ENCODE measurements at regions not wholly inside any gene's neighbourhood (a gene's known extent, or its start where the extent isn't known, plus 50 kb on each side); places are given as distances from the start of the nearest gene placed in this dataset.

DNA sequence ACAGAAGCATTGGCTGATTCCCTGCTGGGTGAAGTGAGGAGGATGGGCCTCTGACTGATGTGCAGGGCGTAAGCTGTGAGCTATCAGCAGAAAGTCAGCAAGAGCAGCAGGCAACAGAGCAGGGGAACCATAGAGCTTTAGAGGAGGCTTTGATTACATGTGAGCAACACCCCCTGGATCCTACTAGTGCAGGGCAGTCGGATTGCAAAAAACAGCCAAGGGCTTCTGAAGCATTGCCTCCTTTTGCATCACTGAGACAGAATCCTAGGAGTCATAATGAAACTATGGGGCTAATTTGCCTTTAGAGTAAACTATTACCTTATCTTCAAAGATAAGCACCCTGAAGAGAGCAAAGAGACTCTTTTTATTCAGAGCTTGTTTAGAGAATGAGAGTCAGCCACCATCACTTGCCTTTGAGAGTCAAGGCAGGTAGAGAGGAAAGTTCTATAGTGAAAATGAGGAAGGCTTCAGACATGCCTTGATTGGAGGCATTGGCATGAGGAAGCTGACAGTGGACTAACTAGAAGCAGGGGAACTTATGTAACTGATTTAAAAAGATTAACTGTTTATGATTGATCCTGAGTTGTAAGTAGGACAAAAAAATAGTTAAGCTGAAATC, 420.3 kb downstream of the PDHA2 start:
- DNase-seq (ENCODE audit: low read depth, low spot score) = no peak
- ATAC-seq = 0 out of 3 replicates have a peak, but pooled peaks have one; percentile 29
- BruUV-seq (replicated peaks) = no TSS peak
- no peaks in the 10 kb centered on the region for H3K36me3 ChIP-seq (ENCODE audit: control insufficient read depth in 2 of 2, insufficient read depth in 2 of 2, low read length in 1 of 2)
- ChIA-PET SMC1A (ENCODE audit: uncharacterized antibody, unreplicated experiment) (no interaction called here), RAD21 (ENCODE audit: unreplicated experiment) (no interaction called here), CTCF (no interaction called here), POLR2A (no interaction called here)
- H2AFZ ChIP-seq (ENCODE audit: control insufficient read depth, low read depth, low read length) = no peak overlapping the region
- H3K27me3 ChIP-seq (replicated peaks in 1 of 2; ENCODE audit: control insufficient read depth in 2 of 2, insufficient read depth in 2 of 2, low read length in 1 of 2) = no peaks in the 10 kb centered on the region
- TF ChIP-seq NFYB (IDR thresholded peaks at IDR 0.05; ENCODE audit: insufficient read depth, low read depth, low read length) = no peak
- no peak overlapping the region for H3K9ac ChIP-seq (ENCODE audit: control insufficient read depth, insufficient read depth, low read length)
- H3K9me3 ChIP-seq (replicated peaks; ENCODE audit: control insufficient read depth, insufficient read depth, low read length) = no peaks in the 10 kb centered on the region
- intact Hi-C loops (cut with micrococcal nuclease; ENCODE audit: unreplicated experiment) = no loop called here
- no peaks in the 10 kb centered on the region for H3K4me1 ChIP-seq (ENCODE audit: control insufficient read depth, insufficient read depth, low read length)
- no peak for FAIRE-seq
- H4K20me1 ChIP-seq (ENCODE audit: control insufficient read depth, insufficient read depth) = no peaks in the 10 kb centered on the region
- WGBS (ENCODE audit: insufficient coverage, insufficient replicate concordance, low lambda C conversion rate, missing lambda C conversion rate) = 23% methylated on average over 2 of the region's 2 CpGs
- in situ Hi-C loops (cut with MboI) = no loop called here
- no peak overlapping the region for H3K4me2 ChIP-seq (ENCODE audit: control insufficient read depth, insufficient read depth)
- H3K79me2 ChIP-seq (ENCODE audit: control insufficient read depth, insufficient read depth, low read length) = no peaks in the 10 kb centered on the region
- H3K4me3 ChIP-seq = no peak overlapping the region
- no peak overlapping the region for H3K27ac ChIP-seq (ENCODE audit: control insufficient read depth, insufficient read depth)

DNA sequence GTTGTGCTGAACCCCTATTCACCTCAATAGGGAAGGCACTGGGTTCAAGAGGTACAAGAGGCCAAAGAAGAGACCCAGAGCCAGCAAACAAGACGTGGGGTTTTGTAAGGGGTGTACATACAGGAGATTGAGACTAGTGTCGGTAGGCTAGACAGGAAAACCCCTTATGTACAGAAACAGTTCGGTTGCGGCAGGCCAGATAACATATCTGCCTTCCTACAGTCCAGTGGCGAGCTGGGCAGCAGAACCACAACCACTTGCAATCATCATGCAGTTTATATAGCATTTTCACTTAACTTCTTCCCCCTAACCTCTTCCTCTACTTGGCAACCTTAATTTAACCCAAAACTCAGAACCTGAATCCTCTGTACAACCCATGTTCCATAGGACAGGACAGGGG, 422.2 kb downstream of the PDHA2 start:
- no TSS peak for BruUV-seq (replicated peaks)
- H3K4me1 ChIP-seq (ENCODE audit: control insufficient read depth, insufficient read depth, low read length) = no peaks in the 10 kb centered on the region
- POLR2A ChIA-PET = no interaction called here
- CTCF ChIA-PET = no interaction called here
- no peak overlapping the region for H3K4me2 ChIP-seq (ENCODE audit: control insufficient read depth, insufficient read depth)
- H3K27ac ChIP-seq (ENCODE audit: control insufficient read depth, insufficient read depth) = no peak overlapping the region
- in situ Hi-C loops (cut with MboI) (no loop called here), intact Hi-C loops (cut with micrococcal nuclease; ENCODE audit: unreplicated experiment) (no loop called here)
- WGBS (ENCODE audit: insufficient coverage, insufficient replicate concordance, low lambda C conversion rate, missing lambda C conversion rate) = 18% methylated on average over 5 of the region's 5 CpGs
- TF ChIP-seq CHD1 (IDR thresholded peaks at IDR 0.05; ENCODE audit: low read depth, low read length) = no peak
- no peaks in the 10 kb centered on the region for H4K20me1 ChIP-seq (ENCODE audit: control insufficient read depth, insufficient read depth)
- RAD21 ChIA-PET (ENCODE audit: unreplicated experiment) = no interaction called here
- H2AFZ ChIP-seq (ENCODE audit: control insufficient read depth, low read depth, low read length) = no peak overlapping the region
- no peaks in the 10 kb centered on the region for H3K27me3 ChIP-seq (replicated peaks in 1 of 2; ENCODE audit: control insufficient read depth in 2 of 2, insufficient read depth in 2 of 2, low read length in 1 of 2)
- DNase-seq (ENCODE audit: low read depth, low spot score) (no peak), ATAC-seq (no peak), FAIRE-seq (no peak)
- H3K4me3 ChIP-seq = no peak overlapping the region
- no peaks in the 10 kb centered on the region for H3K36me3 ChIP-seq (ENCODE audit: control insufficient read depth in 2 of 2, insufficient read depth in 2 of 2, low read length in 1 of 2)
- no peak overlapping the region for H3K9ac ChIP-seq (ENCODE audit: control insufficient read depth, insufficient read depth, low read length)
- H3K79me2 ChIP-seq (ENCODE audit: control insufficient read depth, insufficient read depth, low read length) = no peaks in the 10 kb centered on the region
- SMC1A ChIA-PET (ENCODE audit: uncharacterized antibody, unreplicated experiment) = no interaction called here
- H3K9me3 ChIP-seq (replicated peaks; ENCODE audit: control insufficient read depth, insufficient read depth, low read length) = no peaks in the 10 kb centered on the region

Data from GM12878 (cell line).